Sciatic nerve (tissue), 2 donors: ENCODE measurements at regions not wholly inside any gene's neighbourhood (a gene's known extent, or its start where the extent isn't known, plus 50 kb on each side); places are given as distances from the start of the nearest gene placed in this dataset.

Experiments
- ATAC-seq: fragments of 200-7000 bp; cut with Tn5 transposase; one replicate; pipeline ENCODE4 v1.9.1; 2020; ENCODE audit warnings: mild to moderate bottlenecking, moderate library complexity
- DNase-seq: peaks from one replicate; pipeline ENCODE4 v3.0.0-alpha.2; 2020; ENCODE audit warnings: low spot score
- intact Hi-C: fragments of 100-400 bp; cut with DNase I; formaldehyde crosslinking; loops from one replicate; pipeline ENCODE4 v1.14.2; 2022
- donor health status: DM: no; HTN: no; CAD: no.
- donor health status: DM: no; HTN: no; CAD: no.

- ATAC-seq (no peak), DNase-seq (no peak)
- intact Hi-C loops, result no loop called here
Observed at GRCh38 chr10:114764656-114765055, 56.9 kb upstream of the FHIP2A start.

- intact Hi-C loops, result no loop called here
- no peak for ATAC-seq
- no peak for DNase-seq
Observed at GRCh38 chr10:114766470-114766869, 55.1 kb upstream of the FHIP2A start.

- intact Hi-C loops, result no loop called here
- DNase-seq, result no peak
- ATAC-seq, result peak; percentile 72
Observed at GRCh38 chr10:114767101-114767985, 54.2 kb upstream of the FHIP2A start.

GRCh38 chr10:114767986-114768821, 53.4 kb upstream of the FHIP2A start:
- peak; percentile 55 for ATAC-seq
- intact Hi-C loops, result no loop called here
- DNase-seq, result no peak

GRCh38 chr10:114770009-114770408, 51.6 kb upstream of the FHIP2A start:
- intact Hi-C loops, result no loop called here
- no peak for ATAC-seq
- no peak for DNase-seq

GRCh38 chr10:114771157-114771556, 50.4 kb upstream of the FHIP2A start:
- DNase-seq, result no peak
- intact Hi-C loops, result no loop called here
- ATAC-seq, result no peak

GRCh38 chr10:114771749-114772148, 49.8 kb upstream of the FHIP2A start:
- intact Hi-C loops, result no loop called here
- no peak for ATAC-seq
- DNase-seq, result no peak
